ENCODE measurements at regions not wholly inside any gene's neighbourhood (a gene's known extent, or its start where the extent isn't known, plus 50 kb on each side); places are given as distances from the start of the nearest gene placed in this dataset.
A peak's percentile ranks its signal among the peaks of the same experiment; 100 is the strongest.

GRCh38 chr2:182646763-182647498 lies 69.1 kb upstream of the DNAJC10 start:
- no peak overlapping the region for H3K4me3 Mint-ChIP-seq
- H3K9me3 Mint-ChIP-seq = no peaks in the 10 kb centered on the region
- no peaks in the 10 kb centered on the region for H3K36me3 Mint-ChIP-seq
- H3K27ac Mint-ChIP-seq = no peak overlapping the region
- peaks cover 11% of the 10 kb centered on the region for H3K4me1 Mint-ChIP-seq
- no peak for TF ChIP-seq CTCF (IDR thresholded peaks at IDR 0.05; ENCODE audit: unreplicated experiment)
- no peak for DNase-seq (ENCODE audit: low spot score in 2 of 2, unreplicated experiment in 2 of 2)
- no peaks in the 10 kb centered on the region for H3K27me3 Mint-ChIP-seq (ENCODE audit: low read depth)

DNA sequence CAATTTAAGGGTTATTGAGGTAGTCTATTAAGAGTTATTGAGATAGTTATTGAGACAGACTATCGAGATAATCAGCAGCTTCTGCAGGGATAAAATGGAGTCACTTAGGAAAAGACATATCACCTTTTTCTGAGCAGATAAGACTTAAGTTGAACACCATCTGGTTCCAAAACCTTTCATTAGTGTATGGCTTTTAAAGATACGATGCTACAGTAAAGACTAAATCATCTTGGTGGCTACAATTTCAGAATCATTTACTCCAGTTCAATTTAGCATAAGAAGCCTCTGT lies 68.6 kb upstream of the DNAJC10 start:
- H3K27me3 Mint-ChIP-seq (ENCODE audit: low read depth) = no peaks in the 10 kb centered on the region
- DNase-seq (ENCODE audit: low spot score in 2 of 2, unreplicated experiment in 2 of 2) = no peak
- H3K27ac Mint-ChIP-seq = no peak overlapping the region
- H3K4me1 Mint-ChIP-seq = peaks cover 11% of the 10 kb centered on the region
- H3K4me3 Mint-ChIP-seq = no peak overlapping the region
- H3K36me3 Mint-ChIP-seq = no peaks in the 10 kb centered on the region
- no peaks in the 10 kb centered on the region for H3K9me3 Mint-ChIP-seq
- no peak for TF ChIP-seq CTCF (IDR thresholded peaks at IDR 0.05; ENCODE audit: unreplicated experiment)

- no peak for DNase-seq (ENCODE audit: low spot score in 2 of 2, unreplicated experiment in 2 of 2)
- H3K27ac Mint-ChIP-seq = no peak overlapping the region
- H3K9me3 Mint-ChIP-seq = no peaks in the 10 kb centered on the region
- no peak for TF ChIP-seq CTCF (IDR thresholded peaks at IDR 0.05; ENCODE audit: unreplicated experiment)
- no peaks in the 10 kb centered on the region for H3K36me3 Mint-ChIP-seq
- H3K27me3 Mint-ChIP-seq (ENCODE audit: low read depth) = no peaks in the 10 kb centered on the region
- no peak overlapping the region for H3K4me3 Mint-ChIP-seq
- peaks cover 8% of the 10 kb centered on the region for H3K4me1 Mint-ChIP-seq
Measured at GRCh38 chr2:182649316-182649715, 66.7 kb upstream of the DNAJC10 start.

DNA sequence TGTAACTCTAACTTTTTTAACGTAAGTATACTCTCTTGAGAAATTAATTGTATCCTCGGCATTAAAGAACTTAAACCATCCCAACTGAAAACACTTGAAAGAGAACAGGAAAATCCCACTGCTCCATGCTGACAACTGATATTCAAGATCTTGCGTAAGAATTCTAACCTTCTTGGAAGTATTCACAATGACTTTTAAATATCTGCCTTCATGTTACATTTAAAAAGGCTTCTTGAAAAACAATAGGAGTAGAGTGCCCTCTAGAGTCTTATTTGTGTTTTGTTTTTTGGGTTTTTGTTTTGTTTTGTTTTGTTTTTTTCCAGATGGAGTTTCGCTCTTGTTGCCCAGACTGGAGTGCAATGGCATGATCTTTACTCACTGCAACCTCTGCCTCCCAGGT lies 65.4 kb upstream of the DNAJC10 start:
- peak; percentile 74 for TF ChIP-seq CTCF (IDR thresholded peaks at IDR 0.05; ENCODE audit: unreplicated experiment)
- no peak for DNase-seq (ENCODE audit: low spot score in 2 of 2, unreplicated experiment in 2 of 2)
- H3K27ac Mint-ChIP-seq = no peak overlapping the region
- no peaks in the 10 kb centered on the region for H3K36me3 Mint-ChIP-seq
- no peaks in the 10 kb centered on the region for H3K9me3 Mint-ChIP-seq
- no peak overlapping the region for H3K4me3 Mint-ChIP-seq
- H3K4me1 Mint-ChIP-seq = peaks cover 15% of the 10 kb centered on the region
- H3K27me3 Mint-ChIP-seq (ENCODE audit: low read depth) = no peaks in the 10 kb centered on the region

DNA sequence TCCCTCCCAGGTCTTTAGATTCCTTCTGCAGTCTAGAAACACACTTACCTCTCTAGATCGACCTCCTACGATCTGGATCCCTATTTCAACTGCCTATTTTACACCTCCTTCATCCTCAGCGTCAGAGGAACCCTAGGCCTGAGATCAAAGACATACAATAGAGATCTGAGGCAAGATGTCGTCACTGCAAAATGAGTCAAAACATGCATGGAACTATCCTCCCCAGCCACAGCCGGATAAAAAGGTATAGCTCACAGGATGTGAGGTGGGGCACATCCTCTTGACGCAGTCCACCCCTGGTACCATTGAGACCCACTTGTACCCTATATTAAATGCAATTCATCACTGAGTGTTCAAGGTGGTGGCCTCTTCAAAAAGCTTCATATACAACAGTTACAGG lies 63.7 kb upstream of the DNAJC10 start:
- Mint-ChIP-seq H3K9me3 (no peaks in the 10 kb centered on the region), H3K4me1 (peaks cover 18% of the 10 kb centered on the region), H3K36me3 (no peaks in the 10 kb centered on the region), H3K4me3 (no peak overlapping the region), H3K27ac (no peak overlapping the region), H3K27me3 (ENCODE audit: low read depth) (no peaks in the 10 kb centered on the region)
- DNase-seq (ENCODE audit: low spot score in 2 of 2, unreplicated experiment in 2 of 2) = no peak
- no peak for TF ChIP-seq CTCF (IDR thresholded peaks at IDR 0.05; ENCODE audit: unreplicated experiment)

DNA sequence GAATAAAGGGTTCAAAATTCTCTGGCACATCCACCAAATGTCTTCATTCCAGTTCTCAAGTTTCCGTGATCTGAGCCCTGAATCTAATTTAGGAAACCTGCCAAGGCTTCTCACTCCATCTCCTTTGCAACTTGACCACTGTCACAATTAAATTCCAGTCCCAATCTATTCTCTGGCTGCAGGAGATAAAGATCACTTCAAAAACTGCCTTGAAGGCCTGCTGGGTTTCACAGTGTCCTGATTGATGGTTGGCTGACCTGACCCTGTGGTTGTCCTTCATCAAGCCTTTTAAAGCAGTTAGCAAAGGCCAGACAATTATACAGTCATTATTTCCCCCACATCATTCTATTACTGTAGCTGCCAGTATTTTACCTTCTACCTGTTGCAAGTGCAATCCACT lies 60.3 kb upstream of the DNAJC10 start:
- no peak for DNase-seq (ENCODE audit: low spot score in 2 of 2, unreplicated experiment in 2 of 2)
- Mint-ChIP-seq H3K4me3 (no peak overlapping the region), H3K9me3 (no peaks in the 10 kb centered on the region), H3K36me3 (no peaks in the 10 kb centered on the region), H3K4me1 (peaks cover 12% of the 10 kb centered on the region), H3K27ac (no peak overlapping the region), H3K27me3 (ENCODE audit: low read depth) (peaks cover 4% of the 10 kb centered on the region)
- TF ChIP-seq CTCF (IDR thresholded peaks at IDR 0.05; ENCODE audit: unreplicated experiment) = no peak
